ENCODE measurements at regions not wholly inside any gene's neighbourhood (a gene's known extent, or its start where the extent isn't known, plus 50 kb on each side); places are given as distances from the start of the nearest gene placed in this dataset.

DNA sequence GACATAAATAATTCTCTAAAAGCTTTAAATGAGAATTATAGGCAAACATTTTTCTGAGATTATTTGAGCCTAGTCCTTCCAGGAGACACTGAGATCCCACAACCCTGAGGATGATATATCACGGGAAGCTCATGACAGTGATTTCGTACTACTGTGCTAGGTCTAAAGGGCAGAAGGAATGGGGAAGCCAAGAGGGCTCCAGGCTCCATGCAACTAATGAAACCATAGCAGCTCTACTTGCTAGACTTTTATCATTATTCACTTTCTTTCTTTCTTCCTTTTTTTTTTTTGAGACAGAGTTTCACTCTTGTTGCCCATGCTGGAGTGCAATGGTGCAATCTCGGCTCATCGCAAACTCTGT is 57.3 kb upstream of the SGK1 start:
- DNase-seq (ENCODE audit: low read depth in 1 of 2, low spot score in 1 of 2), result no peak

DNA sequence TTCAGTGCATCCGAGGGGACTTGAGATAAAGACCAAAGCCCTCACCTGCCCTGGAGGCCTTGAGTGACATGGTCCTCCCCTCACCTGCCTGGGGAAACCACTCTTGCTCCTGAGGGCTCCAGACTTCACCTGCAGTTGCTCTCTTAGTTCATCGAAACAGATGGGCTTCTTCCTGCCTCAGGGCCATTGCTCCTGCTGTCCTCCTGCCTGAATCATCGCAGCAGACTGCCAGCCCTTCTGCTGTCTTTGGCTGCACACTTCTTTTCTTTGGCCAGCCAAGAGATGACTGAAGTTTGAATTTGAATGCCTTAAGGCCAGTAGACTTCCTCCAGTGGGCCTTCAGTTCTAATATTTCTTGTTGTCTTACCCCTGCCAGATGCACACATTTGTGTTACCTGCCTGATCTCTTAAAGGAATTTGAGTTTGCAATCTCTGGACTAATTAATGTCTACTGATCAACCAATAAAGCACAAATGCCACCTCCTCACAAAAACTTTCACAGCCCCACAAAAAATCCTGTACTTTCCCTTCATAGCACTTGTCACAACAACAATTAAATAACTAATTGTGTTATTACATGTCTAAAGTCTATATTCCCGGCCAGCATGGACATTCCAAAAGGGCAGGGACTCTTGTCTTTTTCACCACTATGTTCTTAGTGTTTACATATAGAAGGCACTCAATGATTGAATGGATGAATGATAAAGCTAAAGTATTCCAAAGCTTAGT is 56.7 kb upstream of the SGK1 start:
- DNase-seq (ENCODE audit: low read depth in 1 of 2, low spot score in 1 of 2), result no peak

DNA sequence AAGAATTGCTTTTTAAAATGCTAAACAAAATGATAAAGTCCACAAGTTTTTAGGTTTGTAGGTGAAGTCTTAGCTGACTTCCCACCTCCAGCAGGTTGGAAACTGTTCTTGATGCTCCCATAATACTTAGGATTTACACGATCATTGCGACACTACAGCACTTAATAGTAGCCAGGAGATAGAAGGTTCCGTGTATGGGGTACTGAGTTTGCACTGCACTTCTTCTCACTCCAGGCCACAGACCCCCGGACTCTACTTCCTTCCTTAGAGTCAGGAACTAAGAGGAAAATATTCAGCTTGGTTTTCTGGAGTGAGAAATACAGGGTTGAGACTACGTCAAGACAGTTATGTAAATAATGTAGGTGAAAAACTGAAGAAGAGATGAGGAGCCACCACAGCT is 56.1 kb upstream of the SGK1 start:
- DNase-seq (ENCODE audit: low read depth in 1 of 2, low spot score in 1 of 2), result no peak

DNA sequence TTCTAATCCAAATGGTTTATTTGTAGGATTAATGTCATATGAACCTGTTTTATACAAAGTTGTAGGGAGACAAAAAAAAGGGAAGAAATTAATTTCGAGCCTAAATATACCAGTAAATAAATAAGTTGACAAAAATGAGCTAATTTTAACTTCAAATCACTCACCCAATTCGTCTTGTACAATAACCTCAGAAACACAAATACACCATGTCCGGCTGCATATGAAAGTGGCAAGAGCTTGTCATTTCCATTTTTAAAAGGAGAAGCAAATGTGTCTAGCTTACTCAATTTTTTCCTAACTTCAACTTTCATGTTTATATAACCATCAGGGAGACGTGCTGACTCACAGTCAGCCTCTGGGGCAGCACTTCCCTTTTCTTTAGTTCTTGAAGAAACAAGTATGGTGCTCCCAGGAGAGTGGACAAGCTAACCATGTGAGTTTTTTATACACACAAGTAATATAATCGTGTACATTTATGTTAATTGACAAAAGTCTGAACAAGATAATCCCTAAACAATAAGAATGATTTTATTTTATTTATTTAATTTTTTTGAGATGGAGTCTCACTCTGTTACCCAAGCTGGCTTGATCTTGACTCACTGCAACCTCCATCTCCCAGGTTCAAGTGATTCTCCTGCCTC is 55.5 kb upstream of the SGK1 start:
- no peak for DNase-seq (ENCODE audit: low read depth in 1 of 2, low spot score in 1 of 2)

DNA sequence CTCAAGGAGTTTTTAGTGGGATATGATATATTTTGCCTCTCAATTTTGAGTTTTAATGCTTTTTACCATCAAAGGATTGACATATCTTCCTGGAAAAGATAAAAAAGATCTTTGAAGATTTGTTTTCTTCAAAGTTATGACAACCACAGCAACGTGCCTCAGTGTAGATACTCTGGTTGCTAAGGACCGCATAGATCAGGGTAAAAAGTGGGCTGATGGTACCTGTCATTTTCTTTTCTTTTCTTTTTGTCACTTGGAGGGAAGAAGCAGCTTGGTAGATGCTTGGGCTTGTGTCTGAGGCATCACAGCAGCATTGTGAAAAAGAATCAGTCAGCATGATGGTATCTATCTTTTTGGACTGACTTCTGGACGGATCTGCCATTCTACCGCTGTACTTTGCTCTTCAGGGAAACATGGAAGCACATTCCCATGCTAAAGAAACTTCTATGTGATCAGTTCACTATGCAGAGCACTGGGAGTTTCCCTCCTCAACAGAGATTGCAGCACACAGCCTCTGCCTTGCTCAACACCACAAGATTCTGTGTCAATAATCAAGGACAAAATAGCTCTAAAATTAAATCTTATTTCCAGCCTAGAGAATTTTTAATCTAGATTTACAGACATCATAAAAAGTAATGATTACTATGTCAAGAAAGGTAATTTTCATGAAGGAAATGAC is 54.8 kb upstream of the SGK1 start:
- DNase-seq (ENCODE audit: low read depth in 1 of 2, low spot score in 1 of 2), result no peak

DNA sequence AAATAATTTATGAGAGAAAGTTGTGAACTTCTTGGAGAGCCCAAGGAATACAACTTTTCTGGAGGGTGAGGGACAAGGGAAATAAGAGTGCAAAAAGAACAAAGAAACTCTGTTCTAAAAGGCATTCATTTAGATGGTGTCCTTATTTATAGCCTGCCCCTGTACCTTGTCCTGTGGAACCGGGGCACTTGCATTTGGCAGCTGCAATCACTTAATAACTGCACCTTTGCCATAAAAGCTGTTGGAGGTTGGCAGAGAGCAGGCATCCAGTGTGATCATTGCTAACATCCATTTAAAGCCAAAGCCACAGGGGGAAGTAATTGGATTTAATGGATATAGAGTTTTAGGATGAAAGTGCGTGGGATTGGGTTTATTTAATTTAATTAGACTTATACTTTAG is 50.8 kb upstream of the SGK1 start:
- DNase-seq (ENCODE audit: low read depth in 1 of 2, low spot score in 1 of 2), result no peak
